ENCODE measurements at regions not wholly inside any gene's neighbourhood (a gene's known extent, or its start where the extent isn't known, plus 50 kb on each side); places are given as distances from the start of the nearest gene placed in this dataset.
"Not testable (repeated sequence)": the region's sequence is repeated elsewhere in the genome, so short reads cannot be mapped to it uniquely, and the experiment has no call there.

DNA sequence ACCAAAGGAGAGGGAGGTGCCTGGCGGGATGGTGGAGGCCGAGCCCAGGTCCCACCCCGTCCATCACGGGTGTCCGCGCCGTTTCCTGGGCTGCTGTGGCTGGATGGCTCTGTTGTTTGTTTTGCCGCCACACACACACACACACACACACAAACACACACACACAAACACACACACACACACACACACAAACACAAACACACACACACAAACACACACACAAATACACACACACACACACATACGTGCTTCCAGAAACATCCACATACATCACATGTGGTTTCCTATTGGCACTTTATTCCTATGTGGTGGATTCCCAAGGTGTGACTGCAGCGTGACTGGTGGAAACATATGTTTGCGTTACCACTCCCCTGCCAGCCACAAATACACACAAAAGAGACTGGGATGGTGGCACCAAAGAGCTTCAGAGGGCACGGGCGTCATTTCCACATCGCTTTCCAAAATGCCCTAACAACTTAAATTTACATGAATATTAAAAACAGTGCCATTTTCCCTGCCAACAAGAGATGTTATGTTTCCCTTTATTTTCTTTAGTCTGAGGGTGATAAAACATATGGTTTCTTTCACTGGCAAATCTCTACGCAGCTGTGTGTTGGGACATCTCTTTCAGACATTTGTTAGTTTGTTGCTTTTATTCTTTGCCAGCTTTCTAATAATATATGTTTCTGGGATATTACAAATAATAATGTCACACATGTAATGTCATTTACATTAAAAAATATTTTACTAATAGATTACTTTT, 356.8 kb downstream of the BRD1 start:
- no peak for DNase-seq

GRCh38 chr22:49469896-49470740, 357.6 kb downstream of the BRD1 start:
- DNase-seq = no peak

GRCh38 chr22:49468487-49469198, 359.0 kb downstream of the BRD1 start:
- no peak for DNase-seq

DNA sequence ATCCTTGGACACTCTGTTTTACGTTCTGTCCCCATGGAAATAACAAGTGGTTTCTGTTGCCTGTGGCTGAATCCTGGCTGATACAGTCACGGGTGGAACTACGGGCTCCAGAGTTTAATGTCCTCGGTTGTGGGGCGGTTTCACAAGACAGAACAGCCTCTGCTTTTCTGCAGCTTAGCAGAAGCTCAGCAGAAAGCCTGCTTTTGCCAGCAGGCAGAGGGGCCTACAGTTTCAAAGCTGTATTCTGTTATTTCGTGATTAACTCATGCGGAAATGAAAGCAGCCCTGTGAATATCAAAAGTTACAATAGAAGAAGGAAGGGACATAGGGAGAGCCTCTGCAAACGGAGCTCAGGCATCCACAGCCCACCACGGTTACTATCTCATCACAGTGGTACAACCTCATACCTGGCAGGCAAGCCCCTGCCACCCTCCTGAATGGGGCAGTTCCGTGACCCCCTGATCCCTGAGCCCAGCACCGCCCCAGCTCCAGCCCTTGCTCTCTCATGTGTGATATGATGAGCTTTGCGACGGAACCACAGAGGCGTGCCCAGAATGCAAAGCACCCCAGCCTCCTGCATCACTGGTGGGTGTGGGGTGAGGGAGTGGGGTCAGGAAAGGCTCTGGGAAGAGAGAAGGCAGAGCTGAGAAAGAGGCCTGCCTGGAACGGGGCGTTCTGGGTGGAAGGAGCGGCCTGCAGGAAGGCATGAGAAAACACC, 360.6 kb downstream of the BRD1 start:
- DNase-seq = no peak

GRCh38 chr22:49464037-49464436, 363.6 kb downstream of the BRD1 start:
- DNase-seq = no peak

DNA sequence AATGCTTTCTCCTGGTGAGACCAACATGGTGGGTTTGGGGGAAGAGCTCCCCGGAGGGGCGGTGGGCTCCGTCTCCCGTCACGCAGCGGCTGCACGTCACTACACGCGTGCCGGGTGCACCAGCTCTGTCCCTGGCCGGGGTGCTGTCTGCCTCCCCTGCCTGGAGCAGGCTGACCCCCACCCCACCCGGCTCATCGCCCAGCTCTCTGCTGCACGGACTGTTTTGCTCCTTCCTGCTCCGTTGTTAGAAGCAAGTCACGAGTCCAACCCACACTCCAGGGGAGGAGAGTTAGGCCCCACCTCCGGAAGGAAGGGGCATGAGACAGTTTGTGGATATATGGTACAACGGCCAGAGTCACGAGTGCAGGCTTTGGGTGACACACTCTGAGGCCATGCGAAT, 364.9 kb downstream of the BRD1 start:
- no peak for DNase-seq

GRCh38 chr22:49462291-49462690, 365.4 kb downstream of the BRD1 start:
- DNase-seq = no peak

DNA sequence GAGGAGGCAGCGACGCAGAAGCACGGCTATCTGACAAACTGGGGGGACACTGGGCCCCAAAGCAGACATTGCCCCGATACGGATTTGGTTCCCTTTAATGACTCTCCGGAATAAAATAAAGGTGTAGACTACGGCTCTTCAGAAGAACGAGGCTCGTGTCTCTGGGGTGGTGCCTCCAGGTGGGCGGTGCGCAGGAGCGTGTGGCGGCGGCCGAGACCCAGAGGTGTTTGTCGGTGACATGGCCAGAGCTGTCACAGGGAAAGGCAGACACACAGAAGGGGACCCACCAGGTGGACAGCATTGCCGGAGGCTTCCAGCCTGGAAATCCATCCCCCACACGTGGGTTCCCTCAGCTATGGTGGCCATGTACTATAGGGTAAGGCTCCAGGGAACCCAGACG, 366.0 kb downstream of the BRD1 start:
- DNase-seq = no peak

DNA sequence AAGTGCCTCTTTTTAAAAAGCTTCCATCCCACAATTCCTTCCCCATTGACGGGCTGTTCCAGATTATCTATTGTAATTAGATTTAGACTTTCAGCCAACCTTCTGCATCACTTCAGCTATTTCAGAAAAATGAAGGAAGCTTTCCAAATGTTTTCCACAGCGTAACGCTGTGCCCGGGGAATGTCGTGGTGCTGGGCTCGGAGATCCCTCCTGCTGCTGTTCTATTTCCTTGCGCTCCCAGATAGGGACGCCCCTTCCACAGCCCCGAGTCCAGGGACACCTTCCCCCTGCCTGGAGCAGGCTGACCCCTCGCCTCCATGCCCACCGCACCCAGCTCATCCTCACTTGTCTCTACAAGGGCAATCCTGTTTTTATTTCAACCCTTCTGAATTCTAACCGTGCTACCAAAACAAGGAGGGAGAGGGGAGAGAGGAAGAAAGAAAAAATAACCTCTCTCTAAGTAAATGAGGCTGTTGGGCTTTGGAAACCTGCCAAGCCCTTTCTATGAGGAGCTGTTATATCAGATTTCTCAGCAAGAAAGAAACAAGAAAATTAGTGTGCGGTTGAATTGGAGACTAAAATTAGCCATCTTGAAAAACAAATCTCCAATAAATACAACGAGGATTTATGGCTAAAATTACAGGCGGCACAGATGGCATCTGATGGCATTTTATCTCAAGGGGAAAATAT, 366.9 kb downstream of the BRD1 start:
- DNase-seq = no peak

DNA sequence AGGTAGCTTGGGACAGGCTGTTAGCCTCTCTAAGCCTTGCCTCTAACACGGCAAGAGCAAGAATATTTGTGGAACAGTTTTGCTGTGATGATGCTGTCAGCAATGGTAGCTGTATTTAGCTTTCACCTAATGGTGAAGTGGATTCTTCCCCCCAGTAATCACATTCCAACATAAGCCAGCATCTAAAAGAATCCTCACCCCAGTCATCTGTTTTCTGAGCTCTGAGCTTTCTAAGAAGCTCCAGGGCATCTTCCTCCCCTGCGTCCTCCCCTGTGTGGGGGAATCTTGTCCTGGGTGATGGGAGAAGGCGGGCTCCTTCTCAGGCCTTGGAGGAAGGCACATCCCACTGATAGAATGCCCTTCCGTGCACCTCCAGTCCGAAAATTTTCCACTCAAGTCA, 367.6 kb downstream of the BRD1 start:
- DNase-seq = no peak

GRCh38 chr22:49458708-49459099, 369.0 kb downstream of the BRD1 start:
- no peak for DNase-seq

DNA sequence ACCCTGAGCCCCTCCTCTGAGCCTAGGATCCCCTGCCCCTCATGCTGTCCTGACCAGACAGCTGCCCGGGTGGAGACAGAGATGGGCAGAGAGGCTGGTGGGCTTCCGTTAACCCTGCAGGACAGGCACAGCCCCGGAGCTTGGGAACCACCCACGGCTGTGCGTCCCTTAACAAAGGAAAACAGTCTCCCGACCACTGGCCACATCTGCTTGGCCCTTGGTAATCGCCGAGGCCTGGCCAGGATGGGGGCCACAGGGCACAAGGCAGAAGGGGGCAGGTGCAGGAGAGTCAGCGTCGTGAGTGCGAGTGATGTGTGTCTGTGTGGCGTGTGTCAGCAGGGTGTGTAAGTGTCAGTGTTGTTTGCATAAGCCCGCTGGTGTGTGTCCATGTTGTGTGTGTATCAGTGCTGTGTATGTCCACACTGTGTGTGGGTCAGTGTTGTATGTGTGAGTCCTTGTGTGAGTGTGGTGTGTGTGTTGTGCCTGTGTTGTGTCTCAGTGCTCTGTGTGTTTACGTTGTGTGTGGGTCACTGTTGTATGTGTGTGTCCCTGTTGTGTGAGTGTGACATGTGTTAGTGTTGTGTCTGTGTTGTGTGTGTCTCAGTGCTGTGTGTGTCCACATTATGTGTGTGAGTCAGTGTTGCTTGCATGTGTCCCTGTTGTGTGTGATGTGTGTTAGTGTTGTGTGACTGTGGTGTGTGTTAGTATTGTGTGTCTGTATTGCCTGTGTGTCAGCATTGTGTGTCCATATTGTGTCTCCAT, 369.5 kb downstream of the BRD1 start:
- DNase-seq = no peak

- DNase-seq = no peak
Observed at GRCh38 chr22:49457146-49457545, 370.5 kb downstream of the BRD1 start.

GRCh38 chr22:49455595-49455994, 372.1 kb downstream of the BRD1 start:
- DNase-seq = no peak

- DNase-seq = no peak
Observed at GRCh38 chr22:49454726-49455125, 372.9 kb downstream of the BRD1 start.

GRCh38 chr22:49453771-49454170, 373.9 kb downstream of the BRD1 start:
- no peak for DNase-seq

- DNase-seq = not testable (repeated sequence)
Observed at GRCh38 chr22:49453019-49453418, 374.7 kb downstream of the BRD1 start.

DNA sequence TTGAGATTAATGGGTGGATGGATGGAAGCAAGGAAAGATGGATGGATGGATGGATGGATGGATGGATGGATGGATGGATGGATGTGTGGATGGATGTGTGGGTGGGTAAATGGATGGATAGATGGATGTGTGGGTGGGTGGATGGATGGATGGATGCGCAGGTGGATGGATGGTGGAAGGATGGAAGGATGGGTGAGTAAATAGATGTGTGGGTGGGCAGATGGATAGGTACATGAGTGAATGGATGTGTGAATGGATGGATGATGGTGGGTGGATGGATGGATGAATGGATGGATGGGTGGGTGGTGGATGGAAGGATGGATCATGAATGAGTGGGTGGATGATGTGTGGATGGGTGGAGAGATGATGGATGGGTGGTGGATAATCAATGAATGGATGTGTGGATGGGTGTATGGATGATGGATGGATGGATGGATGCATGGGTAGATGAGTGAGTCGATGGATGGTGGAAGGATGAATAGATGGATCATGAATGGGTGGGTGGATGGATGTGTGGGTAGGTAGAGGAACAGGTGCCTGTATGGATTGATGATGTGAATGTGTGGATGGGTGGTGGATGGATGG, 375.2 kb downstream of the BRD1 start:
- no peak for DNase-seq

- DNase-seq = no peak
Observed at GRCh38 chr22:49451070-49451840, 376.4 kb downstream of the BRD1 start.

DNA sequence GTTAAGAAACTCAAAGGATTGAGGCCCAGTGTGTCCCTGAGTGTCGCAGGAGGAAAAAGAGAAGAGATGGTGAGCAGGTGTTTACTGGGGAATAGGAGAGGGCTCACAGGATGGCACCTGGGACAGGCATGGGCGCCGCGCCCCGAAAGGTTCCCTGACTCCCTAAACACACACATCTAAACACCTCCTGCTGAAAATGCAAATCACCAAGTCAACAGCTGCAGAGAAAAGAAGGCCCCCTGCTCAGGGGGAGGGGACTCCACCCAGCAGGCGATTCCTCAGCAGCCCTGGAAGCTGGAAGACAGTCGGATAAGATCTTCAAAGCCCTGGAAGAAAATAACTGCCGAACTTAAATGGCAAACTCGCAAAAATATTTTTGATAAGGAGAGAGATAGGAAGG, 377.2 kb downstream of the BRD1 start:
- no peak for DNase-seq

Measured in CD4-positive, alpha-beta T cell treated with Interleukin-17A for 4 hours (primary cell).